ENCODE measurements at regions not wholly inside any gene's neighbourhood (a gene's known extent, or its start where the extent isn't known, plus 50 kb on each side); places are given as distances from the start of the nearest gene placed in this dataset.

GRCh38 chr3:74510261-74510818 lies 104.1 kb downstream of the CNTN3 start:
- no peak for TF ChIP-seq FOXP2 (optimal IDR thresholded peaks at IDR 0.05; ENCODE audit: borderline replicate concordance, extremely low read depth, extremely low read length, insufficient read depth)
- TF ChIP-seq SIN3A (IDR thresholded peaks at IDR 0.05; ENCODE audit: borderline replicate concordance, insufficient read depth, low read length) = no peak
- TF ChIP-seq POLR2AphosphoS5 (IDR thresholded peaks at IDR 0.05; ENCODE audit: low read depth, low read length) = no peak
- TF ChIP-seq REST (IDR thresholded peaks at IDR 0.05; ENCODE audit: insufficient read depth in 1 of 2, low read depth in 2 of 2, low read length in 2 of 2) = no peak
- TF ChIP-seq TAF1 (IDR thresholded peaks at IDR 0.05; ENCODE audit: borderline replicate concordance, insufficient read depth, low read length) = no peak

DNA sequence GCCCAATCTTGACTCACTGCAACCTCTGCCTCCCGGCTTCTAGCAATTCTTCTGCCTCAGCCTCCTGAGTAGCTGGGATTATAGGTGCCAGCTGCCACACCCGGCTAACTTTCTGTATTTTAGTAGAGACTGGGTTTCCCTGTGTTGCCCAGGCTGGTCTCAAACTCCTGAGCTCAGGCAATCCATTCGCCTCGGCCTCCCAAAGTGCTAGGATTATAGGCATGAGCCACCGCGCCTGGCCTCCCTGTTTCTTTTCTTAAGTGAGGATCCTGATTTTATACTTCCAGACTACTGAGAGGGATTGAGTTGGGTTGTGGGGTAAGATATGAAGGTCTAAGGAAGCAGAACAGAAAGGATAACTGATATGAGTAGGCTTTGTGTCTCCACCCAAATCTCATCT lies 106.8 kb downstream of the CNTN3 start:
- TF ChIP-seq SIN3A (IDR thresholded peaks at IDR 0.05; ENCODE audit: borderline replicate concordance, insufficient read depth, low read length) (no peak), REST (IDR thresholded peaks at IDR 0.05; ENCODE audit: insufficient read depth in 1 of 2, low read depth in 2 of 2, low read length in 2 of 2) (no peak), TAF1 (IDR thresholded peaks at IDR 0.05; ENCODE audit: borderline replicate concordance, insufficient read depth, low read length) (no peak), POLR2AphosphoS5 (IDR thresholded peaks at IDR 0.05; ENCODE audit: low read depth, low read length) (no peak), FOXP2 (optimal IDR thresholded peaks at IDR 0.05; ENCODE audit: borderline replicate concordance, extremely low read depth, extremely low read length, insufficient read depth) (no peak)

GRCh38 chr3:74506246-74506645 lies 108.2 kb downstream of the CNTN3 start:
- TF ChIP-seq POLR2AphosphoS5 (IDR thresholded peaks at IDR 0.05; ENCODE audit: low read depth, low read length) = no peak
- no peak for TF ChIP-seq TAF1 (IDR thresholded peaks at IDR 0.05; ENCODE audit: borderline replicate concordance, insufficient read depth, low read length)
- no peak for TF ChIP-seq SIN3A (IDR thresholded peaks at IDR 0.05; ENCODE audit: borderline replicate concordance, insufficient read depth, low read length)
- TF ChIP-seq FOXP2 (optimal IDR thresholded peaks at IDR 0.05; ENCODE audit: borderline replicate concordance, extremely low read depth, extremely low read length, insufficient read depth) = no peak
- no peak for TF ChIP-seq REST (IDR thresholded peaks at IDR 0.05; ENCODE audit: insufficient read depth in 1 of 2, low read depth in 2 of 2, low read length in 2 of 2)

DNA sequence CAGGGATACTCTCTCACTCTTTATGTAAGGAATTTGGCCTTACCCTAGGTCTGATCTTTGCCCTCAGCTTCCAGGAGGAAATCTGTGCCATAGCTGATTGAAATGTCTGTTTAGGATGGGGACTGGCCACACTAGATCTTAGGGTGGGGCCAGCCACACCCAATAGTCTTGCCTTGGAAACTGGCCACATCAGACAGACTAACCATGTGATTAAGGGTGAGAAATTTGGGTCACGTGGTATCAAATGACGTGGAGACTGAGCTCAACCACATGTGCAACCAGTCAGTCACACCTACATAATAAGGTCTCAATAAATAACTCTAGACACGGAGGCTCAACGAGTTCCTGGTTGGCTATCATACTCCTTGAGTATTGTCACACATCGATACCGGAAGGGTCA lies 113.5 kb downstream of the CNTN3 start:
- TF ChIP-seq POLR2AphosphoS5 (IDR thresholded peaks at IDR 0.05; ENCODE audit: low read depth, low read length) = no peak
- no peak for TF ChIP-seq SIN3A (IDR thresholded peaks at IDR 0.05; ENCODE audit: borderline replicate concordance, insufficient read depth, low read length)
- TF ChIP-seq FOXP2 (optimal IDR thresholded peaks at IDR 0.05; ENCODE audit: borderline replicate concordance, extremely low read depth, extremely low read length, insufficient read depth) = no peak
- TF ChIP-seq REST (IDR thresholded peaks at IDR 0.05; ENCODE audit: insufficient read depth in 1 of 2, low read depth in 2 of 2, low read length in 2 of 2) = no peak
- TF ChIP-seq TAF1 (IDR thresholded peaks at IDR 0.05; ENCODE audit: borderline replicate concordance, insufficient read depth, low read length) = no peak

DNA sequence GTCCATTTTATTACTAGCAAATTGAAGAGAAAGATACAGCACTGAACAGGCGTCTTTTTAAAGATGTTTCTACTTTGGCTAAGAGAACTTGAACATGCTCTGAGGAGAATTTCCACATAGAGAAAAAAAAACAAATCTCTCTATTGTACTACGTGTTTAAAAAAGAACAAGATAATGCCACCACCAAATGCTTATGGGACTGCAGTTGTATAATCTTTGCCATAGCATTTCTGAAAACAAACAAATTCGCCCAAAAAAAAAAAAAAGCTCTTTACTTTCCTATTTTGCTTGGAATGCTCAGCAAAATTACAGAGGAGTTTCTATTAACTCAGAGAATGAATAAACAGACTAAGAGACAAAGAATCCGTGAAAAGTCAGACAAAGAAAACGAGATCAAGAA lies 114.2 kb downstream of the CNTN3 start:
- no peak for TF ChIP-seq REST (IDR thresholded peaks at IDR 0.05; ENCODE audit: insufficient read depth in 1 of 2, low read depth in 2 of 2, low read length in 2 of 2)
- TF ChIP-seq TAF1 (IDR thresholded peaks at IDR 0.05; ENCODE audit: borderline replicate concordance, insufficient read depth, low read length) = no peak
- TF ChIP-seq SIN3A (IDR thresholded peaks at IDR 0.05; ENCODE audit: borderline replicate concordance, insufficient read depth, low read length) = no peak
- no peak for TF ChIP-seq FOXP2 (optimal IDR thresholded peaks at IDR 0.05; ENCODE audit: borderline replicate concordance, extremely low read depth, extremely low read length, insufficient read depth)
- TF ChIP-seq POLR2AphosphoS5 (IDR thresholded peaks at IDR 0.05; ENCODE audit: low read depth, low read length) = no peak

Measured in PFSK-1 (cell line).